AG09319 (cell line): ENCODE measurements at regions not wholly inside any gene's neighbourhood (a gene's known extent, or its start where the extent isn't known, plus 50 kb on each side); places are given as distances from the start of the nearest gene placed in this dataset.

Experiments used
- DNase-seq: peaks from one replicate; pipeline ENCODE4 v3.0.0-alpha.2; 2010; ENCODE audit warnings: low read depth; ENCODE audit errors: extremely low read depth
- TF ChIP-seq, protein P1 (sequence below): IDR thresholded peaks from 2 replicates; pipeline ENCODE4 v1.5.1; 2011; ENCODE audit warnings: low read depth, mild to moderate bottlenecking, inconsistent platforms, low read length, moderate library complexity

DNA sequence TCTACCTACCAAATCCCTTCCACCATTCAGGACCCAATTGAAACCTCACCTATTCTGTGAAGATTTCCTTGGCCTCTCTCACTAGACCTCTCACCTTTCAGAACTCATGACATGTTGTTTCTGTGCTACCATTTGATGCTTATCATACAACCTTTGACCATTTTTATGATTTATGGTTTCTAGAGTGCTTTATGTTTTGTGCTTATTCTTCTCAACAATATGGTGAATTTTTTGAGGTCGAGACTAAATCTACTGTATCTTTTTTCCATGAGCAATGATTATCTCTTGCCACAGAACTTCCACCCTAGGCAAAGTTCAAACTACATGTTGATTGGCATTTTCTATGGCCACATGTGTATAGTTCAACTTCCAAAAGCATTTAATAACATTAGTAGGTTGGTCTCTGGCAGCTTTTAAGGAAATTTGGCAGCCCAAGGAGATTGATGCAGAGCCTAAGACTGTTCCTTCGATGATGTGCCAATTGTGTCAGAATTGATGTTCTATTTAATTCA lies 84.9 kb downstream of the OLIG3 start:
- DNase-seq, result no peak
- TF ChIP-seq, protein P1, sequence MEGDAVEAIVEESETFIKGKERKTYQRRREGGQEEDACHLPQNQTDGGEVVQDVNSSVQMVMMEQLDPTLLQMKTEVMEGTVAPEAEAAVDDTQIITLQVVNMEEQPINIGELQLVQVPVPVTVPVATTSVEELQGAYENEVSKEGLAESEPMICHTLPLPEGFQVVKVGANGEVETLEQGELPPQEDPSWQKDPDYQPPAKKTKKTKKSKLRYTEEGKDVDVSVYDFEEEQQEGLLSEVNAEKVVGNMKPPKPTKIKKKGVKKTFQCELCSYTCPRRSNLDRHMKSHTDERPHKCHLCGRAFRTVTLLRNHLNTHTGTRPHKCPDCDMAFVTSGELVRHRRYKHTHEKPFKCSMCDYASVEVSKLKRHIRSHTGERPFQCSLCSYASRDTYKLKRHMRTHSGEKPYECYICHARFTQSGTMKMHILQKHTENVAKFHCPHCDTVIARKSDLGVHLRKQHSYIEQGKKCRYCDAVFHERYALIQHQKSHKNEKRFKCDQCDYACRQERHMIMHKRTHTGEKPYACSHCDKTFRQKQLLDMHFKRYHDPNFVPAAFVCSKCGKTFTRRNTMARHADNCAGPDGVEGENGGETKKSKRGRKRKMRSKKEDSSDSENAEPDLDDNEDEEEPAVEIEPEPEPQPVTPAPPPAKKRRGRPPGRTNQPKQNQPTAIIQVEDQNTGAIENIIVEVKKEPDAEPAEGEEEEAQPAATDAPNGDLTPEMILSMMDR, result no peak

DNA sequence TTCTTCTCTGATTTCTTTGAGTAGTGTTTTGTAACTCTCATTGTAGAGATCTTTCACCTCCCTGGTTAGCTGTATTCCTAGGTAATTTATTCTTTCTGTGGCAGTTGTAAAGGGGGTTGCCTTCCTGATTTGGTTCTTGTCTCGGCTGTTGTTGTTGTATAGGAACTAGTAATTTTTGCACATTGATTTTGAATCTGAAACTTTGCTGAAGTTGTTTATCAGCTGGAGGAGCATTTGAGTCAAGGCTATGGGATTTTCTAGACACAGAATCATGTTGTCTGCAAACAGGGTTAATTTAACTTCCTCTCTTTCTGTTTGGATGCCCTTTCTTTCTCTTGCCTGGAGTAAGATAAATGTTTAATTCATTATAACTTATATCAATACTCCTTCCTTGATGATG lies 86.4 kb downstream of the OLIG3 start:
- no peak for DNase-seq
- TF ChIP-seq, protein P1, result no peak

DNA sequence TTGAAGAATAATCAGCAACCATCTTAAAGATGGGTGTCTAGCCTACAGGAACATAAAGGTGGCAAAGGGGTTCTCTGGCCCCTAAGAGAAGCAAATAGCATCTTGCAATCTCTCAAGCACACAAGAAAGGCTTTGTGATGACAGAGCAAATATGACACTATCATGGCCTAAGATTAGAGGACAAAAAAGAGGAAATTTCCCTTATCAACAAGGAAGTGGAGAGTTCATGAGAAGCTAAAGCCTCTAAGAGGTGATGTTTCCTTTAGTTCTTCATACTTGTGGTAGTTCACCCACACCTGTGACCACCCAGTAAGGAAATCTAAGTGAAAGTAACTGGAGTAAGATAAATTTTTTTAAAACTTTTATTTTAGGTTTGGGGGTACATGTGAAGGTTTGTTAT lies 88.4 kb downstream of the OLIG3 start:
- no peak for DNase-seq
- TF ChIP-seq, protein P1, result no peak

DNA sequence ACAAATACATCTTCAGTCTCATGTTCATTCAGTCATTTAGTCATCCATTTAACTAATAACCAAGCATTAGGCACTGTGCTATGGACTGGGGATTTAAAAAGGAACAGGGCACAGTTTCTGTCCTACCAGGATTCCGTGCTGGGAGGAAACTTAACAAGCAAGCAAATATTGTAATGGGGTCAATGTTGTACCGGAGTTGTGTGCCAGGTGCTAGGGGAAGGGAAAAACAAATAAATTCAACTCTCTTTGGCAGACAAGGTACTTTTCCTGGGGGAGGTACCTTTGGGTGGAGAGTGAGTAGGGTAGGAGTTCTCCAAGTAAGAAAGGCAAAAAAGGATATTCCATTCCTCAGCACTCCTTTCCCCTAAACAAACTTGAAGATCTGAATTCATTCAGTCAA lies 90.3 kb downstream of the OLIG3 start:
- DNase-seq, result no peak
- TF ChIP-seq, protein P1, result no peak

DNA sequence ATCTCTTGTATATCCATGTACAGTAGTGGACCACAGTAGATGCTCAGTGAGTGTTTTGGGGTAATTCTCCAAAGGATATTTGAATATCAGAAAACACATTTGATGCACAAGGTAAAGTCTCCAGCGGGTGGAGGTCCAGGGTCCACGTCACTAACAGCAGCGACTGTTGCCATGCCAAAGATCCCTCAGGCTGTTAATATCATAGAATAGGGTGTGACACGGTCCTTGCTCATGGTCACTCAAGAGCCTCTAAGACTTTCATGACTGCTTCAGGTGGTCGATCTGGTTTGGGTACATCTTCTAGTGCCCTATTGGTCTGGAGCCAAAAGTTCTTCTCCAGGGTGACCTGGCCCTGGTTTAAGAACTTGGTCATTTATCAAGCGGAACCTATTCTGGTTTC lies 90.8 kb downstream of the OLIG3 start:
- TF ChIP-seq, protein P1, result no peak
- no peak for DNase-seq

DNA sequence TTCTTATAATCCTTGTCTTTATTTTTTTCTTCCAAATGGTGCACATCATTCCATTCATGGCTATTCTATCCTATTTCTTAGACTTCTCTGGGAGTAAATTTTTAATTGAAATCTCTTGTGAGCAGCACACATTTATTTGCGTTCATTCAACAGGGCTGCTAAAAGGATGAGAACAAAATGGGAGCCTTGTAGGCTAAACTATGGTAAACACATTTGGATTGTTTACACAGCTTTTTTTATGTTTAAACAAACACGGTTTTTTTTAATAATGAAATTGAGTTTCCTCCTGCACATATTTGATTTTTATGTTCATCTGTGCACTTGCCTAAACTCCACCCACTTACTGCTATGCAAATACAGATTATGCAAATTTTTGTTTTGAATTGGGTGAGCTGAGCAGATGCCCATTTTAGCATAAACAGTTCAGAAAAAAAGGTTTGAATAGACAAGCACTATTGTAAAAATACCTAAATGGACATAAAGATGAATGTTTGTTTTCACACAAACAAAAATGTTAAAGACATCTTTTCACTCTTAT lies 92.0 kb downstream of the OLIG3 start:
- TF ChIP-seq, protein P1, result no peak
- no peak for DNase-seq

DNA sequence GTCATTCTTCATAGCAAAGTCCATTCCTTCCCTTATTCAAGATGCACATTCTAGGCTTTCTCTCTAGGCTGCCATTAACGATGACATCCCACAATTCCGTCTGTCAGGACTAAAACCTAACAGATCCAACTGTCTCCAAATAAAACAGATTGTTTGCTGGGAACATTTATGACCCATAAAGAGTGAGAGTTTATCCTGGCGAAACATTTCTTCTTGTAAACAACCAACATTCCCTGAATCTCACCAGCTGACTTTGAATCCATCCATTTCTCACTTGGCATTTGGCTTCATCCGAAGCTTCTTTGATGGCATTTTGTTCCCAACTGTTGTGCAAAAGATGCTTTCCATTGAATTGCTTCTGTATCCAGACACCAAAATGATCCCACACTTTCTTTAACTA lies 93.1 kb downstream of the OLIG3 start:
- no peak for DNase-seq
- TF ChIP-seq, protein P1, result no peak
